ENCODE measurements at regions not wholly inside any gene's neighbourhood (a gene's known extent, or its start where the extent isn't known, plus 50 kb on each side); places are given as distances from the start of the nearest gene placed in this dataset.

DNA sequence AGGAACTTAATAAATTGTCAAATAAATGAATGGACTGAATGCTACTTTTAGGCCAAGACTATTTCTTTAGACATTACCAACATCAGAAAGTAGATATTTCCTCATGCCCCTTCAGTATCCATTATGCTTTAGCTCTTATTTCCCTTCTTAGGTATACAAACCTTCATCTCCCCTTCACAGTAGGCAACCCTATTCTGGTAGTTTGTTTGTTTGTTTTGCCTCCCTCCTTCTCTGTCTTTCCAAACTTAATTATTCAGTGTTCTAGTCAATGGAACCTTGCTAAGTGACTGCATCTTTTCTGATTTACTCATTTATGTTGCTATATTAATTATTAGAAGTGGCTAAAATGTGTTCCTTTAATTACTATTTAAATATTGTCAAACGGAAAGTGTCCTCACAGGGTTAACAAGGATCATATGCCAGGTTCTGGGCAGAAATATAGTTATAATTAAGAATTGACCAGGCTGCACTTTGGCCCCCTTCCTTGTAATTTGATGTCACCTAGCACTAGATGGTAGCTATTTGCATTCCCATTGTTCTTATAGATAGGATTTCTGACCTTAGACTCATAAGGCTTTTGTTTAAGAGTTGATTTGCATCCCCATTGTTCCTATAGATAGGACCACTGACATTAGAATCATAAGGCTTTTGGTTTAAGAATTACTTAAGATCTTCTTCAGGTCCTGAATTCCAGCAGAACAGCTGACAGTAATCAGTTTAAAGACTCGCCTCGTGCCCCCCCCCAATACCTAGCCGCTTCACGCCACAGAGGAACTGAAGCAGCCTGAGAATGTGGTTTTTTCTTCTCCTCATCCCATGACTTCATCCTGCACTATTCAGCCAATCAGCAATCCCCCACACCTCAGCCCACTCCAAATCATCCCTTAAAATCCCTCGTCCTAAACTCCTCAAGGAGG is 84.4 kb upstream of the NUDT12 start:
- no peak for DNase-seq

GRCh38 chr5:103645816-103646215 is 83.2 kb upstream of the NUDT12 start:
- DNase-seq, result no peak

- DNase-seq, result no peak
Measured at GRCh38 chr5:103638979-103639378, 76.4 kb upstream of the NUDT12 start.

DNA sequence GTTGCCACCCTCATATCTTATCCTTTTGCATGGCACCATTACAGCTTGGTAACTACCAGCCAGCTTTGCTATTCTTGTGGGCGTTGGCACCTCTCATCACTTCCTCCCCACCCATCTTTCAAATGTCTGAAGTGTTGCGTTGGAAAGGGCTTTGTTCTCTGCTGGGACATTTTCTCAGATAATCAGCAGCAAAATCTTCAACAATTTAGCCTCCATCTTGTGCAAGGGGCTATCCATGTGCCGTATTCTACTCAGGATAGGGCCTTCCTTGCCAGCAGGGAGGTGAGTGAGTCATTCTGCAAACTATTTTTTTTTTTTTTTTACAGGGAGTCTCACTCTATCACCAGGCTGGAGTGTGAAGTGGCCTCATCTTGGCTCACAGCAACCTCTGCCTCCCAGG is 62.1 kb upstream of the NUDT12 start:
- no peak for DNase-seq

DNA sequence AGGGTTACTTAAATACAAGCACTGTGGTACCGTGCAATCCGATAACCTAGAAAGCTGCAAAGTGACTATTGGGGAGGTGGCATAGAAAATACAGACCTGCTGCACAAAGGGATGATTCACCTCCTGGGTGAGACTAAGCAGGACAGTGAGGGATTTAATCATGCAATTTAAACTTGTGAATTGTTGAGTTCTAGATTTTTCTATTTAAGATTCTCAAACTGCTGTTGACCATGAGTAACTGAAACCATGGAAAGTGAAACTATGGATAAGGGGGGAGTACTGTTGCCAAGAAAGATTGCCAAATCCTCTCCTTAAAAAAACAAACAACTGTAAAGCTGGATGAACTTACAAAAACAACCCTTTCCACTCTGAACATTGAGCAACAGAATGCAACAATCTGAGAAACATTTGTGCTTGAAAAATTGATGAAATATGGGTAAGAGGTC is 61.5 kb upstream of the NUDT12 start:
- DNase-seq, result peak in 1 of 3 donors; percentile 30

- no peak for DNase-seq
Measured at GRCh38 chr5:103623425-103623824, 60.8 kb upstream of the NUDT12 start.

DNA sequence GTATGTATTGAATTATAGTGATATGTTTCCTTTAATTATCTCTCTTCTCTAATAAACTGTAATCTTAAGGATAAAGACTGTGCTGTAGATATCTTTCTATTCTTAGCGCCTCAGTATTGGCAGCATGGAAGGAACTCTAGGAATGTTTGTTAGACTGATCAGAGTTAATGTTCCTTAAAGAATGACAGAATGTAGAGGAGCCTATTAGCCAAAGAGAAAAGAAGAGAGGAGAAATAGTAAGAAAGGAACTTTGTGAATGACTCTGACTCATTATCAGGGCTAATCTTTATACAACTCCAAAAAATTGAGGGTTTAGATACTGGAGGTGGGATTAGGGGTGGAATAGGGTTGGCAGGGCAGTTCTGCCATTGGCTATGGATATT is 59.0 kb upstream of the NUDT12 start:
- no peak for DNase-seq

DNA sequence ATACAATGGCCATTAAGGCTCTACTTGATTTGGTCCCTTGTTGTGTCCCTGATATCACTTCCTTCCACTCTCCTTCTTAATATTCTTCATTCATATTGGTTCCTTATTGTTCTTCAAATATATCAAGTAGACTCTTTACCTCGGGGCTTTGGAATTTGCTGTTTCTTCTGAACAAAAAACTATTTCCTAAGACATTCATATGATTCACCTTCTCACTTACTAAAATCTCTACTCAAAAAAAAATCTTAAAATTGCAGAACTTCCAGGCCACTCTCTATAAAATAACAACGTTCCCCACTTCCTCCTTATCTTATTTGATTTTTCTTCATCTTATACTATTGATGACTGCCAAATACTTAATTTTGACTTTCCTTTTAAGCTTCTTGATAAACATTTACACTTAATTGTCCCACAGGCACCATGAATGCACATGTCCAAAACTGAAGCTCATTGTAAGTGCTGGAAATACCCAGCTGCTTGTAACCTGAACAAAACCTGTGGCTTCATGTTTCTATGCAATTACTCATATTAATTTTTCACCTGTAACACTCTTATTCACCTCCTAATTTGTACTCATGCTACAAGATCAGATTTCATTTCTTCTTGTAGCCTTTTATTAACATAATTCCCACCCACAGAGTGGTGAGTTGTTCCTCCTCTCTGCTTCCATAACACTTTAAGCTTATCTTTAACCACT is 58.4 kb upstream of the NUDT12 start:
- DNase-seq, result no peak

DNA sequence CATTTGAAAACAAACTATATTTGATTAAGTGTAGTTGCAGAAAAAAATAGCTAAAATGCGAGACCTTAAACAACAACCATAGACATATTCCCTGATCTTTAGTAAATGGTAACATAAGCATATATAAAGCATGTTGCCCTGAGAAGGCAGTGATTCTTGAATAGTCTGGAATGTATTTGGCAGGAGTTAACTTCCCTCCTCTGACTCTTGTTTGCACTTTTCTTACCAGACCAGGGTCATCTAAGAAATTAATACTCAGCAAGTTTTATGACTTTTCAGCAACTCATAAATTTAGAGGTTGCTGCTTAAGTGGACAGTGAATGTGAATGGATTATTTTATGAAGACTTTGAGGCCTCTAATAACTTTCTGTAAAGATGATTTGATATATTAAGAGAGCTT is 55.3 kb upstream of the NUDT12 start:
- peak in 1 of 3 donors; percentile 4 for DNase-seq

- no peak for DNase-seq
Measured at GRCh38 chr5:103617090-103617489, 54.5 kb upstream of the NUDT12 start.

DNA sequence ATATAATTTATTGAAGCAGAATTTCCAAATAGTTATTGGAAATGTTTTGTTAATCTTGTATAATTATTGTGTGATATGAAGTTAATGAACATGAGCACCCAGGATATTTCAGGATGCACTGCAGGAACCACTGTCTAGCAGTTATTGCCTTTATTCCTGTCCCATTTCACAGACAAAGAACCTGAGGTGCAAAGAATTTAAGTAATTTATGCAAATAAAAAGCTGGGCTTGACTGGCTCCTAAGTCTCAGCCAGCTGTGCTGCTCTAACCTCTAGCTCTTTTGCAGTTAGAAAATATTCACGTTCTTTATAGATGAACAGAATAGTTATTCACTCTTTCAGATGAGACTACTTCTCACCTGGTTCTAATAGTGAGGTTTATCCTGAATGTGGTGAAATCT is 50.0 kb upstream of the NUDT12 start:
- DNase-seq, result no peak
